K562 (cell line): ENCODE measurements at regions not wholly inside any gene's neighbourhood (a gene's known extent, or its start where the extent isn't known, plus 50 kb on each side); places are given as distances from the start of the nearest gene placed in this dataset.

Source experiments
- BHLHE40 ChIP-seq: IDR thresholded peaks from 2 replicates; pipeline ENCODE4 v1.6.1; 2011; ENCODE audit warnings: low read length, improper control_type of control experiment
- IRF1 ChIP-seq: sonication (generic); formaldehyde crosslinking; IDR thresholded peaks from 2 replicates; pipeline ENCODE4 v1.8.0; 2022; ENCODE audit warnings: missing genetic modification reagents, mild to moderate bottlenecking, borderline replicate concordance
- NFXL1 ChIP-seq: fragments of 450-650 bp; formaldehyde crosslinking; IDR thresholded peaks from 2 replicates; pipeline ENCODE4 v1.4.0; 2021; ENCODE audit warnings: mild to moderate bottlenecking
- SREBF2 ChIP-seq: sonication (generic); formaldehyde crosslinking; IDR thresholded peaks from 2 replicates; pipeline ENCODE4 v1.4.0; 2020; ENCODE audit warnings: mild to moderate bottlenecking, missing genetic modification reagents
- ZNF274 ChIP-seq: IDR thresholded peaks from 2 replicates; pipeline ENCODE4 v1.6.1; 2011; ENCODE audit warnings: low read depth, mild to moderate bottlenecking, low read length, moderate library complexity, borderline replicate concordance
- TF ChIP-seq, protein P1 (sequence below): sonication (generic); formaldehyde crosslinking; IDR thresholded peaks from 2 replicates; pipeline ENCODE4 v1.8.0; 2022; ENCODE audit warnings: mild to moderate bottlenecking, missing genetic modification reagents
- TF ChIP-seq, protein P2 (sequence below): IDR thresholded peaks from 2 replicates; pipeline ENCODE4 v1.6.1; 2011; ENCODE audit warnings: borderline replicate concordance, low read depth, mild to moderate bottlenecking, moderate library complexity, low read length; ENCODE audit not compliant: insufficient read depth, poor library complexity, severe bottlenecking

GRCh38 chr4:28548136-28548535 is 1687.5 kb downstream of the STIM2 start:
- no peak for TF ChIP-seq BHLHE40
- no peak for TF ChIP-seq IRF1 (CRISPR knock-in tag)
- TF ChIP-seq, protein P1, sequence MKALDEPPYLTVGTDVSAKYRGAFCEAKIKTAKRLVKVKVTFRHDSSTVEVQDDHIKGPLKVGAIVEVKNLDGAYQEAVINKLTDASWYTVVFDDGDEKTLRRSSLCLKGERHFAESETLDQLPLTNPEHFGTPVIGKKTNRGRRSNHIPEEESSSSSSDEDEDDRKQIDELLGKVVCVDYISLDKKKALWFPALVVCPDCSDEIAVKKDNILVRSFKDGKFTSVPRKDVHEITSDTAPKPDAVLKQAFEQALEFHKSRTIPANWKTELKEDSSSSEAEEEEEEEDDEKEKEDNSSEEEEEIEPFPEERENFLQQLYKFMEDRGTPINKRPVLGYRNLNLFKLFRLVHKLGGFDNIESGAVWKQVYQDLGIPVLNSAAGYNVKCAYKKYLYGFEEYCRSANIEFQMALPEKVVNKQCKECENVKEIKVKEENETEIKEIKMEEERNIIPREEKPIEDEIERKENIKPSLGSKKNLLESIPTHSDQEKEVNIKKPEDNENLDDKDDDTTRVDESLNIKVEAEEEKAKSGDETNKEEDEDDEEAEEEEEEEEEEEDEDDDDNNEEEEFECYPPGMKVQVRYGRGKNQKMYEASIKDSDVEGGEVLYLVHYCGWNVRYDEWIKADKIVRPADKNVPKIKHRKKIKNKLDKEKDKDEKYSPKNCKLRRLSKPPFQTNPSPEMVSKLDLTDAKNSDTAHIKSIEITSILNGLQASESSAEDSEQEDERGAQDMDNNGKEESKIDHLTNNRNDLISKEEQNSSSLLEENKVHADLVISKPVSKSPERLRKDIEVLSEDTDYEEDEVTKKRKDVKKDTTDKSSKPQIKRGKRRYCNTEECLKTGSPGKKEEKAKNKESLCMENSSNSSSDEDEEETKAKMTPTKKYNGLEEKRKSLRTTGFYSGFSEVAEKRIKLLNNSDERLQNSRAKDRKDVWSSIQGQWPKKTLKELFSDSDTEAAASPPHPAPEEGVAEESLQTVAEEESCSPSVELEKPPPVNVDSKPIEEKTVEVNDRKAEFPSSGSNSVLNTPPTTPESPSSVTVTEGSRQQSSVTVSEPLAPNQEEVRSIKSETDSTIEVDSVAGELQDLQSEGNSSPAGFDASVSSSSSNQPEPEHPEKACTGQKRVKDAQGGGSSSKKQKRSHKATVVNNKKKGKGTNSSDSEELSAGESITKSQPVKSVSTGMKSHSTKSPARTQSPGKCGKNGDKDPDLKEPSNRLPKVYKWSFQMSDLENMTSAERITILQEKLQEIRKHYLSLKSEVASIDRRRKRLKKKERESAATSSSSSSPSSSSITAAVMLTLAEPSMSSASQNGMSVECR (CRISPR knock-in tag): no peak
- no peak for TF ChIP-seq ZNF274
- no peak for TF ChIP-seq SREBF2
- TF ChIP-seq, protein P2, sequence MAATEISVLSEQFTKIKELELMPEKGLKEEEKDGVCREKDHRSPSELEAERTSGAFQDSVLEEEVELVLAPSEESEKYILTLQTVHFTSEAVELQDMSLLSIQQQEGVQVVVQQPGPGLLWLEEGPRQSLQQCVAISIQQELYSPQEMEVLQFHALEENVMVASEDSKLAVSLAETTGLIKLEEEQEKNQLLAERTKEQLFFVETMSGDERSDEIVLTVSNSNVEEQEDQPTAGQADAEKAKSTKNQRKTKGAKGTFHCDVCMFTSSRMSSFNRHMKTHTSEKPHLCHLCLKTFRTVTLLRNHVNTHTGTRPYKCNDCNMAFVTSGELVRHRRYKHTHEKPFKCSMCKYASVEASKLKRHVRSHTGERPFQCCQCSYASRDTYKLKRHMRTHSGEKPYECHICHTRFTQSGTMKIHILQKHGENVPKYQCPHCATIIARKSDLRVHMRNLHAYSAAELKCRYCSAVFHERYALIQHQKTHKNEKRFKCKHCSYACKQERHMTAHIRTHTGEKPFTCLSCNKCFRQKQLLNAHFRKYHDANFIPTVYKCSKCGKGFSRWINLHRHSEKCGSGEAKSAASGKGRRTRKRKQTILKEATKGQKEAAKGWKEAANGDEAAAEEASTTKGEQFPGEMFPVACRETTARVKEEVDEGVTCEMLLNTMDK: no peak
- no peak for TF ChIP-seq NFXL1
